GM19328 (cell line): ENCODE measurements at regions not wholly inside any gene's neighbourhood (a gene's known extent, or its start where the extent isn't known, plus 50 kb on each side); places are given as distances from the start of the nearest gene placed in this dataset.

Experiments used
- ATAC-seq: cut with Tn5 transposase; IDR thresholded peaks from one replicate; pipeline ENCODE4 v1.9.1; 2021; ENCODE audit warnings: mild to moderate bottlenecking, moderate library complexity; ENCODE audit not compliant: unreplicated experiment

DNA sequence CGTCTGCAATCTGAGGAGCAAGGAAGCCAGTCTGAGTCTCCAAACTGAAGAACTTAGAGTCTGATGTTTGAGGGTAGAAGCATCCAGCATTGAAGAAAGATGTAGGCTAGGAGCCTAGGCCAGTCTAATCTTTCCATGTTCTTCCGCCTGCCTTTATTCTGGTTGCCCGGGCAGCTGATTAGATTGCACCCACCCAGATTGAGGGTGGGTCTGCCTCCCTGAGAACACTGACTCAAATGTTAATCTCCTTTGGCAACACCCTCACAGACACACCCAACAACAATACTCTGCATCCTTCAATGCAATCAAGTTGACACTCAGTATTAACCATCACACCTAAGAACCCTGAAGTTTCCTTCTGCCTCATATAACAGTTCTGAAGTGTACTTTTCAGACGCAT is 350.1 kb downstream of the RFPL4B start:
- no peak for ATAC-seq

DNA sequence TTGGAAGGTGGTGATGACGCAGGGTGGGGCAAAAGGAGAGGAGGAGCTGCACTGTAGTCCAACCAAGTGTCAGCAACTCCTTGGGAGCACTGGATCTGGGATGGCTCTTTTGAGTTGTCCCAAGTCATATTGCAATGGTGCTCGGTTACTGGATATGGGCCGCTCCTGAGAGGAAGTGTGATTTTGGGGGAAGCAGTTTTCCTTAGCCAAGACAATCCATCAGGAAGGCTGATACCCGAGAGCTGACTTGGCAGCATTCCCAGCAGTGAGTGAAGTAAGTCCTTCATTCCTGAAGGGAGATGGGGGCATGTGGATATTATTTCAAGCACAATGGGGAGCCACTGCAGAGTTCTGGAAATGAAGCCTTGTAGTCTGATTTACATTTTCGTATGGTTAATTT is 354.1 kb downstream of the RFPL4B start:
- no peak for ATAC-seq

DNA sequence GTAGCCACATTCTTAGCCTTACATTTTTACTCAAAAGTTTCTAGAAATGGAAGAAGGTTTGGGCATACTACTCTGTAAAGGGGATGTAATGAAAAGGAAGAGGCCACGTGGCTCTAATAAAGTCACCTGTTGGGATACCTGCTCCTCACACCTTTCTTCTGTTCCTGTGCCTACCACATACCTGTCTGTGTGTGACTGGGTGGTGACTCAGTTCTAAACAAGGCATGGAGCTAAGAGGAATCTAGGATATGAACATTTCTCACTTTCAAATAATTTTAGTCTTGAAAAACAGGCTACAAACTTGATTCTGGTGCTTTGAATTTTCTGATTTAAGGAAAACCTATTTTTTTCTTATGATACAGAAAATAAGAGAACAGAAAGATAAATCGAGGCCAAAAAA is 363.6 kb downstream of the RFPL4B start:
- no peak for ATAC-seq

DNA sequence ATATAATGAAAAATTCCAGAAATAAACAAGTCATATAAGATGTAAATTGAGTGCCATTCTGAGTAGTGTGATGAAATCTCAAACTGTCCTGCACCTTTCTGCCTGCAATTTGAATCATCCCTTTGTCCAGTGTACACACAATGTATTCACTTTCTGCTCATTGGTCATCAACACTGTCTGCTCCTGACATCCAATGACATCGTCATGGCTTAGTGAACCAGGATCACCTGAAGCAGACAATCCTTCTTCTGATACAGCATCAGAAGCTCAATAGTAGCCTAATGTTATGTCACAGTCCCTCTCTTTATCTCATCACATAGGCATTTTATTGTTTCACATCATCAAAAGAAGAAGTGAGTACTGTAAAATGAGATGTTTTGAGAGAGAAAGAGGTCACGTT is 366.3 kb downstream of the RFPL4B start:
- ATAC-seq: no peak

DNA sequence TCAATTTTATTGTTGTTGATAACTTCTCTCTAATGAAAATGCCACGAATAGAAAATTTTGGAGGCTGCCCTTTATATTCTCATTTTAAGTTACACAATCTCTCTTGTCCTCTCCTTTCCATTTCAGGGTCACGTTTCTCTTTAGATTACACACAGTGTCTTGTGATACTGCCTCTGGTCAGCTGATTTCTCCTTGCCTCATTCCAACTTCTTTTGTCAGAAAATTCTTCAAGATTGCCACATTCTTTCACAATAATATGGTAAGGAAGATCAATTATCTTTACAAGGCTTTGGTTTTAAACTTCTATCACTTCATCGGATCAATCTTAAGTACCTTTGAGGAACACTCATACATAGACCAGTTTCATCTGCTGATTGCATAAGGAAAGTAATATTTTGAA is 370.3 kb downstream of the RFPL4B start:
- ATAC-seq: no peak

DNA sequence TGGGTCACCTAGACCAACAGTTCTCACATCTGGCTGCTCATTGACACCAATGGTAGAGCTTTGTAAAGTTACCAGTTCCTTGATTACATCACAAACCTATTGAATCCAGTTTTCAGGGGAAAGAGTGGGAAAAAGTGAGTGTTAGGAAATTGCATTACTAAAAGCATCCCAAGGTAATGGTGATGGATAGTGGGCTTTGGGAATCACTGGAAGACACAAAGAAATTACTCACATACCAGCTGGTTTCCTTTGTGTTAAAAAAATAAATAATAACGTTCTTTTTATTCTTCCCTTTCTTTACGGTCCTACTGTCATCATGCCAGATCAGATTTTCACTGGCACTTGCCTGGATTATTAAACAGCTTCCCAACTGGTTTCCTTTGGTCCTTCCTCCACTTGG is 370.7 kb downstream of the RFPL4B start:
- ATAC-seq: no peak

DNA sequence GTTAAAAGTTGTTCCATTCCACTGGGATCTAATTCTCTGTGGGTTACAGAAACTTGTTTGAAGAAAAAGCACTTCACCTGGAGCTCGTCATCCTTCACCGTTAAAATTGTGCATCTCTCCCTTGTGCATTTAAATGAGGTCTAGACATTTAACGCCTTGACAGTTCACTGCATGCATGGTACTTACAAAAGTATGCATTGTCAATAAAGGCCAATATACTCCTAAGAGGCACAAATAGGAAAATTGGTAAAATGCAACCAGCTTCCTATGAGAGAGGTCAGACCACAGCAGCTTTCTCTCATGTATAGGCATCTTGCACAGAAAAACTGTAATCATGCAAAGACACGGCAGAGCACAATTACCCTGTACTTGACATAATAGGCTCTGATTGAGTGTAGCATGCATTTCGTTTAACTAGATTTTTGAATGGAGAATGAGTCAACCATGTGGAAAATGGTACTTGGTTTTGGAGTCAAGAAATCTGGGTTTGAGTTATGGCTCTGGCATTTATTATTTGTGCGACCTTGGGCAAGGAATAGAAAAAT is 378.5 kb downstream of the RFPL4B start:
- no peak for ATAC-seq

DNA sequence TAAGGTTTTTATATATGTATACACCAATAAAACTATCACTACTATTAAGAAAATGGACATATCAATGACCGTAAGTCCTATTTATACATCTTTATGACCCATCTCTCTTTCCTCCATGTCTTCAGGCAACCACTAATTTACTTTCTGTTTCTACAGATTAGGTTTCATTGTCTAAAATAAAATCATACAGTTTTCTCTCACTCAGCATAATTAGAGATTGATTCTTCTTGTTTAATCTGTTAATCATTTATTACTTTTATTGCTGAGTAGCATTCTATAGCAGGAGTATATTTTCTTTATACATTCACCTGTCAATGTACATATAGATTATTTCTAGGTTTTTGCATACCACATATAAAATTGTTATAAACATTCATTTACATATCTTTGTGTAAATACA is 388.0 kb downstream of the RFPL4B start:
- ATAC-seq: no peak

DNA sequence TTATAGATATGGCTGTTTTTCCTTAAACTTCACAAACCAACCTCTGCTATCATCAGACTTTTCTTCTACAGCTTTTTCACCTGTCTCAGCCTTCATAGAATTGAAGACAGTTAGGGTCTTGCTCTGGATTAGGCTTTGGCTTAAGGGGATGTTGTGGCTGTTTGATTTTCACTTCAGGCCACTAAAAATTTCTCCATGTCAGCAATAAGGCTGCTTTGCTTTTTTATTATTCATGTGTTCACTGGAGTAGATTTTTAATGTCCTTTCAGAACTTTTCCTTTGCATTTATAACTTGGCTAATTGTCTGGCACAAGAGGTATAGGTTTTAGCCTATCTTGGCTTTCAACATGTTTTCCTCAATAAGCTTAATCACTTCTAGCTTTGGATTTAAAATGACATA is 392.6 kb downstream of the RFPL4B start:
- no peak for ATAC-seq

DNA sequence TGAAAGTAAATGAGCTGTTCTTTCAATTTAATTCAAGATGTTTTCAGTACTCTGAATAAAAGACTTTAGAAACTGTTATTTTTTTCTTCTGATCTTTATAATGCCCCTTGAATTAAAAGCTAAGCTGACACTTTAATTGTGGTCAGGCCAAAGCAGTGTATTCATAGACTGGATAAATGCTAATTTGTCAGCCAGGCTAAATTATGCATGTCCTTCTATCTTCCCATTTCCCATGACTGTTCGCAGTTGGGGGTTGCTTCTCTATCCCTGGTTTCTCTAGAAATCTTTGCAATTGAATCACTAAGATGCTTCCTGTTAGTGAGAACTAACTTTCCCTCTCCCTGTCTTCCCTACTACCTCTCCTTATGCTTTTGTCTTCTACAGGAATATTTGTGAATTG is 396.2 kb downstream of the RFPL4B start:
- no peak for ATAC-seq

DNA sequence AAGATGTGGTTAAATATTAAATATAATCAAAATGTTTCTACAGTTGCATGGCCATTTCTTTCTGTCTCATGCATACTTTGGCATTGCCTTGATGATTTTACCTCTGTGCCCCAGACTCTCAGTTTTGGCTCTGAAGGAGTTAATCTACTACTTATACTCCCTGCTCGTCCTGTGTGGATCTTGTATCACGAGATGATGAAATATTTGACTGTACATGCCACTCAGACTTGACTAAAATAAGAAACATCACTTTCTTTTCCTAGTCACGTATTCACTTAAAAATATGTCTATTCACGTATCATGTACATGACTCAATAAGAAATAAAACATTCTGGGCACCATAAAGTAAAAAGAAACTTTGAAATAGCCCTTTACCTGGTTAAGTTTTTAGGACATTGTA is 397.7 kb downstream of the RFPL4B start:
- ATAC-seq: no peak

DNA sequence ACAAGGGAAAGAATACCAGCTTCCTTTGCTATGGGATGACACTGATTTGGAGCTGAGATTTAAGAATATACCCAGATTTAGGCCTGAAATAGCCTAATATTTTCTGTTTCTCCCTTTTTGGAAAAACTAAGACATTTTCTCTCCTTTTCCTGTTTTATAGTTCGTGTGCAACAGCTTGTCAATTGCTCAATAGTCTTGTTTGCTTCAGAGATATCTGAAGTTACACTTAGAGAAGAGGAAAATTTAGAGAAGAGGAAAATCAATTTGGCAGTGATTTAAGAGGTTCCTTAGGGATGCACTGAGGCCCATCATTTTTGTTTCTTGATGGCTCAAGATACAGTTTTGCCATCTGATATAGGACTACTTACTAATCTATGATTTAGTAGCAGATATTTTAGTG is 398.6 kb downstream of the RFPL4B start:
- ATAC-seq: no peak

DNA sequence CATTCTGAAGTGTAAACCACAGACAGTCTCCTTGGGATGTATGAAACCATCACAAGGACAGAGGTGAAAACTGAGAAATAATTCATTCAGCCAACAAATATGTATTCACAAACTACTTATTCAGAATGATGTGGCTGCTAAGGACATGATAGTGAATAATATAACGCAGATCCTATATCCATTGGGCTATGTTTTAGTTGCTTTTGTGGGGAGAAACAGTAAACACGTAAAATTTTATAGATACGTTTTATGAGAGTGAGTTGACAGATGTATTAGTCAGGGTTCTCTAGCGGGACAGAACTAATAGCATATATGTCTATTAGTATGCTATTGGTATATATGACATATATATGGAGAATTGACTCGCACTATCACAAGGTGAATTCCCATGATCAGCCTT is 402.5 kb downstream of the RFPL4B start:
- no peak for ATAC-seq

DNA sequence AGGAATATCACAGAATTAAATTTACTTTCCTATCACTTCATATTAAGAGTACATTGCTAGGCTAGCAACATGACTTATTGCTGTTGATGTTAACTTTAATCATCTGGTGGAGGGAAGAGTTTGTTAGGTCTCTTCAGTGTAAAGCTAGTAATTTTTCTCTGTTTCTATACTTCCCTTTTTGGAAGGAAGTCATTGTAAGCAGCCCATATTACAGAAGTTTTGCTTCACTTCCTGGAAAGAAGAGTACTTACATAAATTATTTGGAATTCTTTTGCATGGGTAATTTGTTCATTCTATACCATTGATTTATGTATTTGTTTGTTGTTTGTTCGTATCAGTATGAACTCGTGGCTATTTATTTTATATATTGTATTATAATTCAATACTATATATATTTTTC is 405.2 kb downstream of the RFPL4B start:
- no peak for ATAC-seq

DNA sequence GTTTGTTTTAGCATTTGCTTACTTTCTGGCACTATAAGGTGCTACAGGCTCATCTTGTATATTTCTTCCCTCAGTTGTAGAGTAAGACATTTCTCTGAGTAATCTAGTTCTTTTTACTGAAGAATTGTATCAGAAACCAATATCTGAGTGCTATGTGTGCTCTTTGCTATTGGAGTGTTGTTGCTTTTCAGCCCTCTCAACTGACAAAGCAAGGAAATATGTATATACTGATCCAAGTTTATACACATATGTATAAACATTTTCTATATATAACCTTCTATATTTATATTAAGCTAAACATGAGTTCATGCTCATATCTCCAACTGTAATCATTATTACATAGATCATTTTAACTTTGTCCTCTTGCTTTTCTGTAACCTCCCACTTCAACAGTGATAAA is 405.7 kb downstream of the RFPL4B start:
- ATAC-seq: no peak

DNA sequence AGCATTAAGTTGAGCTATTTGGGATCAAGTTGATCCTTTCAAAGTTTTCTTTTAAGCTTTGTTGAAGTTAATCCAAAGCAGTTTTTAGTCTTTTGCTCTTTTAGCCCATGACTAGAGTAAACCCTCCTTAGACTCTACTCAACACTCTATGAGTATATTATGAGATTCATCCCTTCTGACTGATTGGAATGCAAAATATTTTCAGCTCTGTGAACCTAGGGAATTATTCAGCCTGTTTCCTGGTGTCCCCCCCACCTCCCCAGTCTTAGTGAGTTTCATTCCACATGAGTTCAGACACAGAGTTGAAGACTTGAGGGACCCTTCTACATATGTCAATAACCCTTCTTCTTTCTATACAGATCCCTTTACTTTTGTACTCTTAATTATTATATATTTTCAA is 413.7 kb downstream of the RFPL4B start:
- no peak for ATAC-seq

DNA sequence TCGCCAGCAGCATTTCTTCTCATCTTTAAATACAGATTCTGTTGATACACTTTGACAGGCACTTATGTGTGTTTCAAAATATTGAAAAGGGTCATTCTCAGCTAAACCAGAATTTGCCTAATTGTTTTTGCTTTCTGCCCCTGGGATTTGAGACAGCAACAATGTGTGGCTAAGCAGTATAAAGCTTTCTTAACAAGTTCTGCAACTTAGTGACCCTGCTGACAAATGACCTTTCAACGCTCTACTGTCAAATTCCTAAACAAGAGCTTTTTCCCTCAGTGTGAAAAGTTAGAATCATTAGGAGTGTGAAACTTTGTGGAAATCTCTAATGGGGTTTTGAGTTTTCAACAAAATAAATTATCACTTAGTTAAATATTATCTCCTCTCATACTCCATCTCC is 414.6 kb downstream of the RFPL4B start:
- ATAC-seq: no peak

DNA sequence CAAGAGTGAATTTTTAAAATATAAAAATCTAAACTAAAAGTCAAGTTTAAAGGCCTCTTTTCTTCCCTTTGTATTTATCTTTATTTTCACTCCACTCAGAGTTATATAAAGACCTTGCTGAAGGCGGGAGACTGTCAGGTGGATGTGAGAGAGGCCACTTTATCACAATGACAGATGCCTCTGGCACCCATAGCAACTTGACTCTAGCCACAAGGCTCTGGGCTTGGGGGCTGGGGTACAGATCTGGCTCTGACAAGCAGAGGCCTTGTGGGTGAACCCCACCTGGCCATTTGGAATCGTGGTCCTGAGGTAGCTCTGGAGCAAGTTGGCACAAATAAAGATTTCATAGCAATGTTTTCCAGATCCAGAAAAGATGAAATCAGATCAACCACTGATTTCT is 417.2 kb downstream of the RFPL4B start:
- ATAC-seq: no peak

DNA sequence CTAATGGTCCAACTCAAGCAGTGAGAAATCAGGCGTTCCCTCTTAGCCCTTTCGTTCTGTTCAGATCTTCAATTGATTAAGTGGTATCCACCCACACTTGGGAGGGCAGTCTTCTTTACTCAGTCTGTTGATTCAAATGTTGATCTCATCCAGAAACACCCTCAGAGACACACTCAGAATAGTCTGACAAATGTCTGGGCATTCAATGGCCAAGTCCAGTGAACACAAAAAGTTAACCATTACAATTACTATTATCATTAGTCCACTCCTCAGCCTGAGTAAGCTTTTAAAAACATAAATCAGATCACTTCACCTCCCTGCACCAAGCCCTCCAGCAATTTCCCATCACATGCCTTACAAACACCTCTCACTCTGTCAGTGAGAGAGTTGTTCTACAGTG is 423.2 kb downstream of the RFPL4B start:
- ATAC-seq: no peak

DNA sequence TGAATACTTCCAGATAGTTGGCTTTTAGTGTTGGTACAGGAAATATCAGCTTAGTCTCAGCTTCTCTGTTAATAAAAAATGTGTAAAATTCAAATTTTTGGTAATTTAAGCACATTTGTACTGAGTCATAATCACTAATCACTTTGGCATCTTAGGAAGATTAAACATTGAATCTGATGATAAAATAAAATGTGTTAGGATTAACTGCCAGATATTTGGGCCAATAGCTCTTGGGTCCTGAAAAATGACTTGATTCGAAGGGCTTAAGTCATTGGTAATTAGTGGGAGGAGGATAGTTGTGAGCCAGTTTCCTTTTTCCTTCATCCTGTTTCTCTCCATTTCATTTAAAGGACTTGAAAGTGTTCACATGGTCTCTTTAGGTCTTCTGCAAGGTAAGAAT is 426.1 kb downstream of the RFPL4B start:
- ATAC-seq: no peak

DNA sequence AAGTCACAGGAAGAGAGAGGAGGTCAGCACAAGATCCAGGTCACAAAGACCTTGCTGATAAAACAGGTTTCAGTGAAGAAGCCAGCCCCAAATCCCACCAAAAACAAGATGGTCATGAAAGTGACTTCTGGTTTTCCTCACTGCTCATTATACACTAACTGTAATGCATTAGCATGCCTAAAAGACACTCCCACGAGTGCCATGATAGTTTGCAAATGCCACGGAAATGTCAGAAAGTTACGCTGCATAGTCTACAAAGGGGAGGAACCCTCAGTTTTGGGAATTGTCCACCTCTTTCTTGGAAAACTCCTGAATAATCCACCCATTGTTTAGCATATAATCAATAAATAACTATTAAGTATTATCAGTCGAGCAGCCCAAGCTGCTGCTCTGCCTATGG is 427.2 kb downstream of the RFPL4B start:
- no peak for ATAC-seq

DNA sequence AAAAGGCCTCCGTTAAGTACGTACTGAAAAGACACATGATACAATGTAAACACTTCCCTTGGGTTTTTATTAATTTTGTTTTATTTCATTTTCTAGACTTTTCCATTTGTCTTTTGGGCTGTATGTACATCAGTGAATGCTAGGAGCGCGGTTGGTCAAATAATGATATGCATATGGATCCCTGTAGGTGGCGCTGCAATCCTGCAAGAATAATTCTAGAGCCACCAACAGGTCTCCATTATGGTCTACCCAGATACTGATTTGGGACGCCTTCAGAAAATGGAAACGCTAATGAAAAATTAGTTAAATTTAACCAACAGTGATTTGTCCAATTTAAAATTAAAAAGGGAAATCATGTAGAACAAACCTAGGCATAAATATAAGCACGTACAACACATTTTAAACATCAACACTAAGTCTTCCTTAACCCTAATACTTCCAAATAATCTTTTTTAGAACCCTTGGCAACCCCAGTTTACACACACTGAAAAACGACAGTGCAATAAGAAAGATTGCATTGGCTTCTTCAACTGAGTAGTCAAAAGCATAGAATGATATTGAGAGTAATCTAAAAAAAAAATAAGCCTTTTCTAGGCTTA is 433.5 kb downstream of the RFPL4B start:
- ATAC-seq: peak; percentile 89

DNA sequence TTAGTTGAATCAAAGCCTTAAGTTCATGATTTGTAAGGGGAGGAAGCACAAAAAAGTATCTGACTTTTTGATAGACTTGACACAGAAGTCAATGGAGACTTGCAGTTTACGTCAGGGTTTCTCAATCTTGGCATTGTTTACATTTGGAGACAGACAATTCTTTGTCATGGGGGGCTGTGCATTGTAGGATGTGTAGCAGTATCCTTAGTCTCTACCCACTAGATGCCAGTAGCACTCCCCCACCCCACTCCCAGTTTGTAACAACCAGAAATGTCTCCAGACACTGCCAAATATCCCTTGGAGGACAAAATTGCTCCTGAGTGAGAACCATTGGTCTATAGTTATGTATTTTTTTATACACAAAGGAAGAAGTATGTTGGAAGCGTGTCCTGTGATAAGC is 434.1 kb downstream of the RFPL4B start:
- no peak for ATAC-seq
